ENCODE measurements at regions not wholly inside any gene's neighbourhood (a gene's known extent, or its start where the extent isn't known, plus 50 kb on each side); places are given as distances from the start of the nearest gene placed in this dataset.

DNA sequence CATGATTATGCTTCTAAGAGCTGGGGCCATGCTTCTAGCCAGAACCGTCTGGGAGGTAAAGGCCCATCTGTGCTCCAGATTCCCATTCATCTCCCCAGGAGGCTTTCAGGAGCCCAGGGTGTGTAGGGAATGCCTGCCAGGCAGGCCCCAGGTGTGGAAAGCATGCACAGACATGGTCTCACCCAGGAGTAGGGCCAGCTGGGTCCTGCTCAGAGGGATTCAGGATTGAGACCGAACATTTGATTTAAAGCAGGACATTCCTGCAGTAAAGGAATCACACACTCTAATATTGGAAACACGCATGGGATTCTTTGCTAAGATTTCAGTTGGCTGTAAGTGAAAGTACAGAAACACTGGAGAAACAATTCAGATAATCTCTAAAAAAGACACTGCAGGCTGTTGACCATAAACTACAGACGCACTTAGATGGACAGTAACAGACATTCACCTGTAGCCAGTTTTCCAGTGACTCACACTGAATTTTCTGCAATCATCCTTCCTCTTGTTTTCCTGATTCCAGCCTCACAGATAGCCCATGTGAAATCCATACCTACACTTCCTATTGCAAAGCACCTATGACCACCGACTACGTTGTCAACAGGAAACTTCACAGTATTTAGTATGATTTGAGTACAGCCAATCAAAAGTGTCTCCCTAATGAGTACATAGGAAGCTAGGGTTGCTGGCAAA, 257.8 kb downstream of the TBC1D4 start:
- Histone ChIP-seq H3K4me2 (ENCODE audit: insufficient read depth in 1 of 2, low read depth in 2 of 2, low read length in 2 of 2) (no peak overlapping the region), H3K36me3 (ENCODE audit: control insufficient read depth in 2 of 4, insufficient read depth in 4 of 4, low read length in 3 of 4) (no peaks in the 10 kb centered on the region), H2BK5ac (ENCODE audit: low read depth, low read length) (no peak overlapping the region), H3K4ac (replicated peaks; ENCODE audit: insufficient read length, low read depth, low read length) (no peak overlapping the region), H4K8ac (ENCODE audit: extremely low read depth, insufficient read depth, low read length) (no peak overlapping the region), H3K4me3 (ENCODE audit: extremely low read depth in 1 of 4, insufficient read depth in 2 of 4, low read depth in 3 of 4, low read length in 4 of 4) (no peak overlapping the region), H2BK12ac (ENCODE audit: low read depth, low read length) (no peak overlapping the region), H2BK20ac (ENCODE audit: low read length) (no peak overlapping the region), H2AFZ (ENCODE audit: low read length) (no peak overlapping the region), H3K23ac (ENCODE audit: insufficient read length) (no peak overlapping the region), H2BK15ac (ENCODE audit: low read length) (no peak overlapping the region), H3K9me3 (ENCODE audit: insufficient read depth in 2 of 2, low read depth in 1 of 2, low read length in 1 of 2) (no peaks in the 10 kb centered on the region), H3K14ac (ENCODE audit: insufficient read length) (no peak overlapping the region), H3K27me3 (replicated peaks in 1 of 4; ENCODE audit: control insufficient read depth in 3 of 4, extremely low read depth in 1 of 4, insufficient read depth in 3 of 4, low read length in 3 of 4) (no peaks in the 10 kb centered on the region), H3K56ac (replicated peaks; ENCODE audit: insufficient read length, low read depth, low read length) (no peak overlapping the region), H3K9ac (replicated peaks in 1 of 4; ENCODE audit: extremely low read depth in 1 of 4, low read depth in 3 of 4, low read length in 3 of 4) (no peak overlapping the region), H3K4me1 (replicated peaks in 1 of 4; ENCODE audit: control insufficient read depth in 3 of 4, insufficient read depth in 4 of 4, low read length in 3 of 4) (no peaks in the 10 kb centered on the region; a peak in 2 of 7 replicates), H2BK120ac (replicated peaks; ENCODE audit: low read depth, low read length) (no peak overlapping the region), H3K18ac (ENCODE audit: extremely low read depth, low read length) (no peak overlapping the region), H4K20me1 (replicated peaks in 1 of 2; ENCODE audit: control insufficient read depth in 1 of 2, insufficient read depth in 2 of 2, low read length in 2 of 2) (no peaks in the 10 kb centered on the region), H3K79me2 (ENCODE audit: control insufficient read depth in 1 of 2, insufficient read depth in 2 of 2, low read length in 2 of 2) (no peaks in the 10 kb centered on the region), H3K27ac (ENCODE audit: low read depth, low read length) (no peak overlapping the region), H4K91ac (replicated peaks; ENCODE audit: insufficient read length, low read length) (no peak overlapping the region), H3K23me2 (ENCODE audit: low read depth, low read length) (no peaks in the 10 kb centered on the region), H2AK5ac (ENCODE audit: low read depth, low read length) (no peak overlapping the region), H4K5ac (ENCODE audit: insufficient read length, low read depth, low read length) (no peak overlapping the region), H3K79me1 (ENCODE audit: low read depth, low read length) (no peaks in the 10 kb centered on the region)
- FAIRE-seq = no peak
- no peak for DNase-seq (ENCODE audit: low read depth in 1 of 2, low spot score in 2 of 2)
- ChIA-PET POLR2A (ENCODE audit: partially characterized antibody) (no interaction called here), CTCF (ENCODE audit: partially characterized antibody) (interaction anchor here (0.6 to 1.2 kb wide), 4 partner anchors 32 to 1458 kb away, joined by 3 to 4 read pairs (median 3); no protein-coding TSS in a partner anchor)
- WGBS, 2 experiments (ENCODE audit: extremely low coverage in 1 of 2, insufficient coverage in 1 of 2, insufficient read length in 1 of 2, insufficient replicate concordance in 2 of 2, low coverage in 1 of 2, low lambda C conversion rate in 2 of 2, missing lambda C conversion rate in 1 of 2) = 92% methylated on average over 6 of the region's 6 CpGs; no CpG with 5 or more reads in 1 of the 2 experiments
- TF ChIP-seq MAFK (IDR thresholded peaks at IDR 0.05; ENCODE audit: low read depth, low read length) = no peak
- no peak for TF ChIP-seq RNF2 (IDR thresholded peaks at IDR 0.05; ENCODE audit: borderline replicate concordance, low read depth, low read length, missing control alignments, poor library complexity, severe bottlenecking)
- no peak for TF ChIP-seq KDM4A (IDR thresholded peaks at IDR 0.05; ENCODE audit: low read depth, low read length, severe bottlenecking)
- no peak for TF ChIP-seq TEAD4 (IDR thresholded peaks at IDR 0.05; ENCODE audit: low read depth, low read length)
- no peak for TF ChIP-seq CHD1 (IDR thresholded peaks at IDR 0.05; ENCODE audit: low read depth, low read length)
- no peak for TF ChIP-seq ZNF274 (IDR thresholded peaks at IDR 0.05; ENCODE audit: borderline replicate concordance, extremely low read depth, low read length)
- no peak for TF ChIP-seq KDM5A (IDR thresholded peaks at IDR 0.05; ENCODE audit: low read length)
- TF ChIP-seq NANOG (IDR thresholded peaks at IDR 0.05; ENCODE audit: insufficient read depth, low read depth, low read length, poor library complexity, severe bottlenecking) = no peak
- TF ChIP-seq, protein P1, sequence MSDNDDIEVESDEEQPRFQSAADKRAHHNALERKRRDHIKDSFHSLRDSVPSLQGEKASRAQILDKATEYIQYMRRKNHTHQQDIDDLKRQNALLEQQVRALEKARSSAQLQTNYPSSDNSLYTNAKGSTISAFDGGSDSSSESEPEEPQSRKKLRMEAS (IDR thresholded peaks at IDR 0.05) = no peak
- TF ChIP-seq HDAC2 (IDR thresholded peaks at IDR 0.05; ENCODE audit: borderline replicate concordance in 1 of 2, low read depth in 2 of 2, low read length in 2 of 2) = no peak
- TF ChIP-seq SIRT6 (IDR thresholded peaks at IDR 0.05; ENCODE audit: low read length) = no peak
- TF ChIP-seq RFX5 (IDR thresholded peaks at IDR 0.05; ENCODE audit: borderline replicate concordance, low read depth, low read length) = no peak
- TF ChIP-seq KDM1A (IDR thresholded peaks at IDR 0.05; ENCODE audit: borderline replicate concordance, low read length) = no peak
